Non-pigmented ciliary epithelial cell (primary cell): ENCODE measurements at regions not wholly inside any gene's neighbourhood (a gene's known extent, or its start where the extent isn't known, plus 50 kb on each side); places are given as distances from the start of the nearest gene placed in this dataset.

Experiments used
- DNase-seq: peaks from one replicate; pipeline ENCODE4 v3.0.0-alpha.2; 2010; ENCODE audit warnings: low read depth

DNA sequence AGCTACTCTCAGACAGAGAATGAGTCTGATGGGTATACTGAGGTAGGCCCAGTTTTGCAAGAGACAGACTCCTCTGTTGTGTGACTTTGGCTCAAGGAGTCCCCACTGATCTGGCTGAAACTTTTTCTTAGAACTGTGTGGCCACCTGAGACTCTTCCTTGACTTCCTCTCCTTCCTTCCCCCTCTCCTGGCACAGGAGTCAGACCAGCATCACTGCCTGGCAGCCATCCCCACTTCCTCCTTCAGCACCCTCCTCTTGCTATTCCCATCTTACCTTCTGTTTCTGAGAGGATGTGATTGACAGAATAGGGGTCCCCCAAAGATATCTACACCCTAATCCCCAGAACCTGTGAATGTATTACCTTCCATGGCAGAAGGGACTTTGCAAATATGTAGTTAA lies 351.1 kb downstream of the MN1 start:
- DNase-seq, result no peak

DNA sequence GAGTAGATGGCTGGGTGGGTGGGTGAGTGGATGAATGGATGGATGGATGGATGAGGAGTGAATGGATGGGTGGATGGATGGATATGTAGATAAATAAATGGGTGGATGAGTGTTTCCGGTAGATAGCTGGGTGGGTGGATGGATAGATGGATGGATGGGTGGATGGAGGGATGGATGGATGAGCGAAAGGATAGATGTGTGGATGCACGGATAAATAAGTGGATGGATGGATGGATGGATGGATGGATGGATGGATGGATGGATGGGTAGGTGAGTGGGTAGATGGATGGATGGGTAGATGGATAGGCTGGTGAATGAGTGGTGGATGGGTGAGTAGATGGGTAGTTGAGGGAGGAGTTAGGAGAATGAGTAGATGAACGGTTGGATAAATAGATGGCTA lies 349.3 kb downstream of the MN1 start:
- DNase-seq, result no peak

GRCh38 chr22:27452922-27453321 lies 348.6 kb downstream of the MN1 start:
- DNase-seq, result no peak

DNA sequence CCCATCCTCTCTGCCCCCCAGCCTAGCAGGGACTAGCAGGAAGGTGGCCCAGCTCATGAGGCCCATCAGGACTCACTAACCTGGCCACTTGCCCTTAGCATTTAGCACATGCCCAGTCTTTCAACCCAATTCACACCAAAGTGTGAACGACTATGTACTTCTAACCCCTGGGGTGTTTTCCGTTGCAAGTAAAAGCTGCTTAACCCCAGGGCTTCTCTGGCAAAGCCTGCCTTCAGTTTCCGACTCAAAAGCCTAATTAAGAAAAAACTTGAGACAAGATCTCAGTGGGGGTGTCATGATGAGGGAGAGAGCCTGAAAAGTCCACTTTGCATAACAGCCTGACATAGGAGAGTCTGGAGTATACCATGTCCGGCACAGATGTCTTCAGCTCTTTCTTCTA lies 347.8 kb downstream of the MN1 start:
- no peak for DNase-seq

DNA sequence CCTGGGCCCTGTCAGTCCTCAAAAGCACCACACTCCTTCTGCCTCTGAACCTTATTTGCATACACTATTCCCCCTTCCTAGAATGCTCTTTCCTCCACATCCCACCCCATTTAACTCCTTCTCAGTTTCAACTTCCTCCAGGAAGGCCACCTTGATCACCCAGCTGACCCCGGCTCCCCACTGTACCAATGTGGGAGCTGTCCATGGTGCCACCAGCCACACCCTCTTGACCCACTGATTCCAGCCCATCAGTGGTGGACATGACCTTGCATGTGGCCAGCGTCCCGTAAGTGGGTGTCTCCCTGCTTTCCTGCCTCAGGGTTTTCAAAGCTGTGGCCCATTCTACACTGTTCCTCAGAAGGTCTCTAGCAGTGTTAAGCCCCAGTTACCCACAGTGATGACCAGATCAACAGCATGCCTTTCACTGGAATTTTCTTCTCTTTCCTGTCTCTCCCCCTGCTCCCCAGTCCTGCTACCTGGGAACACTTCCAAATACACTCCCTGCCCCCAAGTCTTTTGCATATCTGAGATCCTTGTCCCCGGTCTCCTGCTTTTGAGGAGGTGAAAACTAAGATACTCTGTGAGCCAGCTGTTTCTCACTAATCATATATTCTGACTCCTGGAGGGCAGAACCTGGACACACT lies 346.6 kb downstream of the MN1 start:
- DNase-seq, result no peak

DNA sequence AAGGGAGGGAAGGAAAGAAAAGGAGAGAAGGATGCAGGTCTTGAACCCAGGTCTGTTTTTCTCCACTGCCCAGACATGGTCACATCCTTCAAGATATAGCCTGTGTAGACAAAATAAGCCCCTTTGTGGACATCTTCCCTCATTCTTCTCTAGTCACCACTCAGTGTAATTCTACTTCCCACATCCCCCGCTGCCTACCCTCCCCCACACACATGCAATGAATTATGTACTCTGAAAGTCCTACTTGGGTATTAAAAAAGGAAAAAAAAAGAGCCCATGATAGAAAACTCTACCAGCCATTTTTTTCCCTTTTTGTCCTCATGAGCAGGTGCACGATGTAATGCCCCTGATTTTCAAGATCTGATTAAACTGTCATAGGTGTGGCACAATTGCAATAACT lies 346.0 kb downstream of the MN1 start:
- no peak for DNase-seq

GRCh38 chr22:27456696-27457503 lies 344.7 kb downstream of the MN1 start:
- peak; percentile 85 for DNase-seq

DNA sequence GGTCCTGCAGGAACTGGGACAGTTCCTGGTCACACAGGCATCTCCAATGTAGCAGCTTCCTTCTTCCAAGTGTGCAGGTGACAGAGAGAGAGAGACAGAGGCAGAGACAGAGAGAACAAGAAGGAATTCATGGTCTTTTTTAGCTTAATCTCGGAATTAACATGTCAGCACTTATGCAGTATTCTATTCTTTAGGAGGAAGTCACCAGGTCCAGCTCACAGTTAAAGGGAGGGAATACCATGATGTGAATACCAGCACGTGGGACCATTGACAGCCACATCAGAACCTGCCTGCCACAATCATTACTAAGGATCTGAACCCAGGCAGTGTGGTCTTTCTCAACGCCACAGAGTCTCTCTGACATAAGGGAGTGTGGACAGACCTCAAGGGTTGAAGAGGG lies 341.6 kb downstream of the MN1 start:
- DNase-seq, result no peak

GRCh38 chr22:27460591-27461347 lies 340.8 kb downstream of the MN1 start:
- DNase-seq, result no peak

GRCh38 chr22:27461470-27461869 lies 340.1 kb downstream of the MN1 start:
- DNase-seq, result peak; percentile 85

GRCh38 chr22:27462190-27462589 lies 339.4 kb downstream of the MN1 start:
- DNase-seq, result no peak

DNA sequence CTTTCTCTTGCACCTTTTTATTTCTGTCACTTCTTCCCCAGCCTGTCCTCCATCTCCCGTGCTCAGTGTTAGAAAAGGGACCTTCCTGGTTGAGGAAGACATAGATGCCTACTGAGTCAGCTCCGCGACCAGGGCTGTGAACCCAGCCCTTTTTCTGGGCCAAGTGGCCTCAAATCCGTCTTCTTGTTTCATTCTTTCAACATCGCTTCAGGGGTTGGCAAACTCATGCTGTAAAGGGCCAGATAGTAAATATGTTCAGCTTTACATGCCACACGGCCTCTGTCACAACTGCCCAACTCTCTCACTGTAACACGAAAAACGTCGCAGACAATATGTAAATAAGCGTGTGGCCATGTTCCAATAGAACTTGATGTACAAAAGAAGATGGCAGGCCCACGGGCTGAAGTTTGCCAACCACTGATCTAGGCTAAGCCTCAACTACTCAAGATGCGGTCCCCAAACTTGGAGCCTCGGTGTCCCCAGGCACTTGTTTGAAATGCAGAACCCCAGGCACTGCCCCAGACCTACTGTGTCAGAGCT lies 338.4 kb downstream of the MN1 start:
- DNase-seq, result no peak

DNA sequence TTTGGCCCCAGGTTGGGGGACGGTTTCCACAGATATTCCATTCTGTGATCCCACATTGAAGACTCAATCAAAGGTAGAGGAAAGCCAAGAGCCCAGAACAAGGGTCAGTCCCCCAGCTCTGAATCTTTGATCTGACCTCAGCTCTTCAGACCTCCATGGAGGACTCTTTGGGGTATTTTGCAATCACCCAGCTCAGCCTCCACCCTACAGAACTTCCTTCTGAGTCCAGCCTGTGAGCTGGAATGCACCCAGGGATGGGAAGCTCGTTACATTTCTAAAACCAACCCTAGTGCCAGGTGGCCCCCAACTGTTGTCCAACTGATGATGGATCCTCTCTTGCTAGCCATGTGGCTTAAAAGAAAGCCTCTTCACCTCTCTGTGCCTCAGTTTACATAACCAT lies 335.3 kb downstream of the MN1 start:
- DNase-seq, result no peak

DNA sequence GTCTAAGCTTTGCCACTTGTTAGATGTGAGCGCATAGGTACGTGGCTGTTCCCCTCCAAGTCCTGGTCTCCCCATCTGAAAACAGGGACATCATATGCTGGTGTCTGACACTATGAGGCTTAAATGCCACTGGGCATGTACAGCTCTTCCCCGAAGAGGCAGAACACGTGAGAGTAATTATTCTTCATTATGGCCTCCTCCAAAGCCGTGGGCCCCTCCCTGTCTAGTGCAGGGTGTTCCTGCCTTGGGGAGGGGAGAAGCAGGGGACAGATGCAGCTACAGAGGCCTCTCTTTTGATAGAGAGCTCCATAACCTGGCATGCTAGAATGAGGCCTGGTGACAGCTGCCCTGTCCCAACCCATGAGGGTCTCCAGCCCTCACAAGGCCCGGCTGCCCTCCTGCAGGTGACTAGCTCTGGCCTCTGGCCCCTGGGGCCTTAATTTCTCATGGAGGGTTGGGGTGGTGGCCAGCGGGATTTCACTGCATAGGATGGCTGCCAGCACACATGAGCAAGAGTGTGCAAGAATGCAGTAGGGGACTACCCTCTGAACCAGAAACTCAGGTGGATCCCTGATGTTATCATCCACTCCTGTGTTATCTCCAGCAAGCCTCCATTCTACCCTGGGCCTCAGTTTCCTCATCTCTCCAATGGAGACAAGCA lies 334.6 kb downstream of the MN1 start:
- DNase-seq, result no peak

DNA sequence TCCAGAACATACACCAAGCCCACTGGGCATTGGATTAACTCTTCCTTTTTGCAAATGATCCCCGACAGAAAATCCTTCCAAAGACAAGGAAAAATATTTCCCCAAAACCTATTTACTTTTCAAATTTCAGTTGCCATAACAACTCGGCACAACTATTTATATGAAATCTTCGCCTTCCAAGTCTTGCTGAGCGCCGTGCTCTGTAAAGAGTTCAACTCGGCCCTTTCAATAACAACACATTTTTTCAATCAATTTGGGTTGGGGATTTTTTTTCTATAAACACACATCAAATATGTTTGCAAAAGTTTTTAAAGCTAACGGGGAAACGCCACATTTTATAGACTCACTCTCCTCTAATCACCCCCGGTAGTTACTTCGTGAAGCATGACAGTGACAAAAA lies 333.8 kb downstream of the MN1 start:
- no peak for DNase-seq

GRCh38 chr22:27468712-27469111 lies 332.8 kb downstream of the MN1 start:
- DNase-seq, result no peak

DNA sequence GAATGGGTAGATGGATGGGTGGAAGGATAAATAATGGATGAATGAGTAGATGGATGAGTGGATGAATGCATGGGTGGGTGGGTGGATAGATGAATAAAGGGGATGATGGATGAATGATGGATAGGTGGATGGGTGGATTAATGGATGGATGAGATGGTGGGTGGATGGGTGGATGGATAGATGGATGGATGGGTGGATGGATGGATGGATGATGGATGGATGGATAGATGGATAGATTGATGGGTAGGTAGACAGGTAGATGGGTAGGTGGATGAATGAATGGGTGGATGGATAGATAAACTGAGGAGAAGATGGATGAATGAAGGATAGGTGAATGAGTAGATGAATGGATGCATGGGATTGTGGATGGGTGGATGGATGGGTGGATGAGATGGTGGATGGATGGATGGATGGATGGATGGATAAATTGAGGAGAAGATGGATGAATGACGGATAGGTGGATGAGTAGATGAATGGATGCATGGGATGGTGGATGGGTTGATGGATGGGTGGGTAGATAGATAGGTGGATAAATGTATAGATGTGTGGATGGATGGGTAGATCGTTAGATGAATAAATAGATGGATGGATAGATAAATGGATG lies 331.3 kb downstream of the MN1 start:
- no peak for DNase-seq

GRCh38 chr22:27472975-27473374 lies 328.6 kb downstream of the MN1 start:
- no peak for DNase-seq

DNA sequence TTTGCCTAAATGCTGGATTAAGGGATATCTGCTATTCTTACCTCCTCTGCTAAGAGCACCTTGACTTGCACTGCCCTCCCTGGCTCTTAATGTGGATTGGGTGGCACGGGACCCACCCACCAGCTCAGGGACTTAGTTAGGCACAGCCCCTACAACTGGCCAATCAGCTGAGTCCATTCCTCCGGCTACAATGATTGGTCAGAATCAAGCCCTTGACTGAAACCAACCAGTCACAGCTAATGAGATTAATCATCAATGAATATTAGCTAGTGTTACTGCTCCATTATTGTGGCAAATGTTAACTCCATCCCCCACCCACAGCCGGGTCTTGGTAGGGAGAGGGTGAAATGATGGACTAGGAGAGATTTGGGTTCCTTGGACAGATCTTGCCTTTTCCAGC lies 328.0 kb downstream of the MN1 start:
- DNase-seq, result no peak

DNA sequence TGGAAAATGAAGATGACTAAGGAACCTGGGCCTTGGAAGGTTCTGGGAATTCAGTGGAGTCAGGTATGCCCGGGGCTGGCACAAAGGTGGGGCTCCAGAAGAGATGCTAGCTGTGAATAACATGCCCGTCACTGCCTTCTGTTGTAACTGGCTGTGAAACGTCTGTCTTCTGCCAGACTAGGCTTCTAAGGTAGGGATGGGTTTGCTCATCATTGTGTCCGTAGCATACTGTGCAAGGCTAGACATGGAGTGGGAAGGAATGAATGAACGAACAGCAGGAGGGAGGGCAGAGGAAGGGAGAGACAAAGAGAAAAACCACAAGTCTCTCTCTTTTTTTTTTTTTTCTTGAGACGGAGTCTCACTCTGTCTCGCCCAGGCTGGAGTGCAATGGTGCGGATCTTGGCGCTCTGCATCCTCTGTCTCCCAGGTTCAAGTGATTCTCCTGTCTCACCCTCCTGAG lies 327.4 kb downstream of the MN1 start:
- DNase-seq, result peak; percentile 51

GRCh38 chr22:27474711-27475547 lies 326.6 kb downstream of the MN1 start:
- DNase-seq, result peak; percentile 92
